ENCODE measurements at regions not wholly inside any gene's neighbourhood (a gene's known extent, or its start where the extent isn't known, plus 50 kb on each side); places are given as distances from the start of the nearest gene placed in this dataset.

DNA sequence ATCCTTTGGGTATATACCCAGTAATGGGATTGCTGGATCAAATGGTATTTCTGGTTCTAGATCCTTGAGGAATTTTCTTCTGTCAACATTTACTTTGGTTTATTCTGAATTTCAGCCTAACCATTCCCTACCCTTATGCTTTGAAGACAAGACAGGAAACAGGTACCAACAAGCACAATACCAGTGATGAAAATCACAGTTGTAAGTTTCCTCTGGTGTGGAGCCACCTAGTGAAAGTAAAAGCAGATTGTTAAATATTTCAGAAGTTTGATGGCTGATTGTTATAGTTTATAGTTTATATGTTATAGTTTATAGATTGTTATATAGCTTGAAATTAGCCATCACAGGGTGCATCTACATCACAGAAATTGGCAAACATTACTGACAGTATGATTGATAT, 104.5 kb upstream of the AGA start:
- Mint-ChIP-seq H3K4me1 (ENCODE audit: low read depth, unreplicated experiment) (no peaks in the 10 kb centered on the region), H3K4me3 (ENCODE audit: unreplicated experiment) (no peak overlapping the region), H3K36me3 (ENCODE audit: insufficient read depth, unreplicated experiment) (no peaks in the 10 kb centered on the region), H3K27ac (ENCODE audit: unreplicated experiment) (no peak overlapping the region), H3K27me3 (ENCODE audit: insufficient read depth, unreplicated experiment) (peaks cover 2% of the 10 kb centered on the region), H3K9me3 (ENCODE audit: unreplicated experiment) (no peaks in the 10 kb centered on the region)
- BruUV-seq (replicated peaks): no TSS peak
- TF ChIP-seq, protein P1, sequence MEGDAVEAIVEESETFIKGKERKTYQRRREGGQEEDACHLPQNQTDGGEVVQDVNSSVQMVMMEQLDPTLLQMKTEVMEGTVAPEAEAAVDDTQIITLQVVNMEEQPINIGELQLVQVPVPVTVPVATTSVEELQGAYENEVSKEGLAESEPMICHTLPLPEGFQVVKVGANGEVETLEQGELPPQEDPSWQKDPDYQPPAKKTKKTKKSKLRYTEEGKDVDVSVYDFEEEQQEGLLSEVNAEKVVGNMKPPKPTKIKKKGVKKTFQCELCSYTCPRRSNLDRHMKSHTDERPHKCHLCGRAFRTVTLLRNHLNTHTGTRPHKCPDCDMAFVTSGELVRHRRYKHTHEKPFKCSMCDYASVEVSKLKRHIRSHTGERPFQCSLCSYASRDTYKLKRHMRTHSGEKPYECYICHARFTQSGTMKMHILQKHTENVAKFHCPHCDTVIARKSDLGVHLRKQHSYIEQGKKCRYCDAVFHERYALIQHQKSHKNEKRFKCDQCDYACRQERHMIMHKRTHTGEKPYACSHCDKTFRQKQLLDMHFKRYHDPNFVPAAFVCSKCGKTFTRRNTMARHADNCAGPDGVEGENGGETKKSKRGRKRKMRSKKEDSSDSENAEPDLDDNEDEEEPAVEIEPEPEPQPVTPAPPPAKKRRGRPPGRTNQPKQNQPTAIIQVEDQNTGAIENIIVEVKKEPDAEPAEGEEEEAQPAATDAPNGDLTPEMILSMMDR (IDR thresholded peaks at IDR 0.05; ENCODE audit: insufficient read depth in 1 of 2, low read depth in 1 of 2, low read length in 1 of 2, severe bottlenecking in 1 of 2, unreplicated experiment in 1 of 2): no peak
- intact Hi-C loops (cut with micrococcal nuclease; ENCODE audit: unreplicated experiment): loop anchor here (2.0 to 5.0 kb wide), 2 partner anchors 179 to 296 kb away; no protein-coding TSS in a partner anchor
- ChIA-PET POLR2A (no interaction called here), CTCF (no interaction called here)
- Histone ChIP-seq H3K4me3 (ENCODE audit: low read depth, low read length) (no peak overlapping the region), H3K4me1 (no peaks in the 10 kb centered on the region), H3K27me3 (replicated peaks; ENCODE audit: control insufficient read depth, insufficient read depth, low read length) (no peaks in the 10 kb centered on the region), H3K36me3 (ENCODE audit: control insufficient read depth, insufficient read depth, low read length) (no peaks in the 10 kb centered on the region), H3K9me3 (no peaks in the 10 kb centered on the region)
- DNase-seq: no peak

DNA sequence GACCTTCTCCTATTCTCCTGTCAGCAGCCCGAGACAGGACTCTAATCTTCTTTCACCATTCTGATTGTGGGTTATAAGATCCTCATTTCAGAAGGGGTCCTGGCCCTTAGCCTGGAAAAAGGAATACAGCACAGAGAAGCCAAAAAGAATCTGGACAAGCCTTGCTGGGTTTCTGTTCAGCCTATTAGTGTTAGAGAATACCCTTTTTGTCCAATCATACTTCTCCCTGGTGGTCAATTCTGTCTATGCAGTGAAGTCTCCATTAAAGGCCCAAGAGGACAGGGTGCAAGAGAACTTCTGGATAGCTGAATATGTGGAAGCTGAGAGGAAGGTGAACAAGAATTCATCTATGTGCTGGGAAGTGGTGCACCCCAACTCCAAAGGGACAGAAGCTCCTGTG, 105.7 kb upstream of the AGA start:
- intact Hi-C loops (cut with micrococcal nuclease; ENCODE audit: unreplicated experiment): loop anchor here (2.0 to 5.0 kb wide), 2 partner anchors 181 to 297 kb away; no protein-coding TSS in a partner anchor

DNA sequence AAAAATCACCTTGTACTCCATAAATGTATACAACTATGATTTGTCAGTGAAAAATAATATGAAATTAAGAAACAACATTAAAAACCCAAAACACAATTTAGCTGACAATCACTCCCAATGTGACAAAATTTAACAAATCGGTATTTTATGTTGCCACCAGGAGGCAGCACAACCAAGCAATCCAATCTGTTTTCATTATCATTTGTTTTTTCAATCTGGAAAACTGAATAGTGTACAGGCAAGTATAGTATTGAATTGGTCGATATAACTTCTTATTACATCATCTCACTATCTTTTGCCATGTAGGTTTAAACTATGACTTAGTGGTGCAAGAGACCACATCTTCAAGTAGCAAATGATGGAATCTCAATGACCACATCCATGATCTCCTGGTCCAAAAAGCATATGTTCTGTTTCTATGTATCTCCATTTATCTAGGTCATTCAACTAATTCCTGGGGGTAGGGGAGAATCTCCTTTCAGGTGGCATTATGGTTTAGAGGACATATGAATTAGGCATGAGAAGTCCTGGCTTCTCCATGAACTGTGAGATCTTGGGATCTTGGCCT, 112.9 kb upstream of the AGA start:
- CTCF ChIA-PET: interaction anchor here (1.3 kb wide), 1 partner anchor 531 kb away, joined by 3 read pairs; no protein-coding TSS in a partner anchor
- intact Hi-C loops (cut with micrococcal nuclease; ENCODE audit: unreplicated experiment): loop anchor here (2.0 to 10.0 kb wide), 4 partner anchors 304 to 1750 kb away; no protein-coding TSS in a partner anchor
- POLR2A ChIA-PET: no interaction called here
- Histone ChIP-seq H3K4me1 (no peaks in the 10 kb centered on the region), H3K4me3 (ENCODE audit: low read depth, low read length) (no peak overlapping the region), H3K36me3 (ENCODE audit: control insufficient read depth, insufficient read depth, low read length) (no peaks in the 10 kb centered on the region), H3K9me3 (no peaks in the 10 kb centered on the region), H3K27me3 (replicated peaks; ENCODE audit: control insufficient read depth, insufficient read depth, low read length) (no peaks in the 10 kb centered on the region)
- H3K27me3 Mint-ChIP-seq (ENCODE audit: insufficient read depth, unreplicated experiment): no peaks in the 10 kb centered on the region
- H3K4me1 Mint-ChIP-seq (ENCODE audit: low read depth, unreplicated experiment): no peaks in the 10 kb centered on the region
- no peaks in the 10 kb centered on the region for H3K9me3 Mint-ChIP-seq (ENCODE audit: unreplicated experiment)
- DNase-seq: peak in 1 of 2 experiments; percentile 23
- no peak overlapping the region for H3K27ac Mint-ChIP-seq (ENCODE audit: unreplicated experiment)
- no peak overlapping the region for H3K4me3 Mint-ChIP-seq (ENCODE audit: unreplicated experiment)
- TF ChIP-seq, protein P1 (IDR thresholded peaks at IDR 0.05; ENCODE audit: insufficient read depth in 1 of 2, low read depth in 1 of 2, low read length in 1 of 2, severe bottlenecking in 1 of 2, unreplicated experiment in 1 of 2): peak; percentile 25 to 48
- BruUV-seq (replicated peaks): no TSS peak
- no peaks in the 10 kb centered on the region for H3K36me3 Mint-ChIP-seq (ENCODE audit: insufficient read depth, unreplicated experiment)

More for the DNA sequence above, 105.7 kb upstream of the AGA start:
- Histone ChIP-seq H3K4me1 (no peaks in the 10 kb centered on the region), H3K4me3 (ENCODE audit: low read depth, low read length) (no peak overlapping the region), H3K27me3 (replicated peaks; ENCODE audit: control insufficient read depth, insufficient read depth, low read length) (no peaks in the 10 kb centered on the region), H3K36me3 (ENCODE audit: control insufficient read depth, insufficient read depth, low read length) (no peaks in the 10 kb centered on the region), H3K9me3 (no peaks in the 10 kb centered on the region)
- ChIA-PET POLR2A (no interaction called here), CTCF (no interaction called here)
- Mint-ChIP-seq H3K36me3 (ENCODE audit: insufficient read depth, unreplicated experiment) (no peaks in the 10 kb centered on the region), H3K4me3 (ENCODE audit: unreplicated experiment) (no peak overlapping the region), H3K4me1 (ENCODE audit: low read depth, unreplicated experiment) (no peaks in the 10 kb centered on the region), H3K9me3 (ENCODE audit: unreplicated experiment) (no peaks in the 10 kb centered on the region), H3K27ac (ENCODE audit: unreplicated experiment) (no peak overlapping the region), H3K27me3 (ENCODE audit: insufficient read depth, unreplicated experiment) (peaks cover 2% of the 10 kb centered on the region)
- TF ChIP-seq, protein P1 (IDR thresholded peaks at IDR 0.05; ENCODE audit: insufficient read depth in 1 of 2, low read depth in 1 of 2, low read length in 1 of 2, severe bottlenecking in 1 of 2, unreplicated experiment in 1 of 2): no peak
- no TSS peak for BruUV-seq (replicated peaks)
- DNase-seq: no peak

All from Caco-2 (cell line).